Activated CD4-positive, alpha-beta T cell treated with anti-CD3 and anti-CD28 coated beads for 36 hours (primary cell): ENCODE measurements at regions not wholly inside any gene's neighbourhood (a gene's known extent, or its start where the extent isn't known, plus 50 kb on each side); places are given as distances from the start of the nearest gene placed in this dataset.
"Not testable (repeated sequence)": the region's sequence is repeated elsewhere in the genome, so short reads cannot be mapped to it uniquely, and the experiment has no call there.

Source experiments
- ATAC-seq: fragments of 200-7000 bp; cut with Tn5 transposase; one replicate; pipeline ENCODE4 v1.10.0; 2021; ENCODE audit warnings: mild to moderate bottlenecking, moderate library complexity
- CTCF ChIA-PET: fragments of 350-600 bp; sonication (Branson Sonifier 250); formaldehyde crosslinking; loops from one replicate; lab custom pipeline; 2021; ENCODE audit warnings: antibody characterized with exemption; lab: Charles Lee
- POLR2A ChIA-PET: fragments of 350-600 bp; sonication (Branson Sonifier 250); formaldehyde crosslinking; loops from one replicate; lab custom pipeline; 2021; ENCODE audit warnings: antibody characterized with exemption, inconsistent platforms; lab: Charles Lee
- DNase-seq: peaks from one replicate; pipeline ENCODE4 v3.0.0-alpha.2; 2020
- H3K27ac Mint-ChIP-seq: one replicate; pipeline ENCODE4 v1.8.0; 2021; ENCODE audit warnings: mixed read lengths
- H3K27me3 Mint-ChIP-seq: one replicate; pipeline ENCODE4 v1.8.0; 2021; ENCODE audit warnings: mixed read lengths
- H3K36me3 Mint-ChIP-seq: one replicate; pipeline ENCODE4 v1.8.0; 2021; ENCODE audit warnings: low read depth, mixed read lengths
- H3K4me1 Mint-ChIP-seq: one replicate; pipeline ENCODE4 v1.8.0; 2021; ENCODE audit warnings: mixed read lengths
- H3K4me3 Mint-ChIP-seq: one replicate; pipeline ENCODE4 v1.8.0; 2021; ENCODE audit warnings: mild to moderate bottlenecking, moderate library complexity, mixed read lengths
- H3K9me3 Mint-ChIP-seq: one replicate; pipeline ENCODE4 v1.8.0; 2021; ENCODE audit warnings: low read depth, mixed read lengths
- intact Hi-C, 2 experiments: fragments of 100-400 bp; cut with DNase I in 1 of 2; cut with micrococcal nuclease in 1 of 2; formaldehyde crosslinking; loops; one replicate each; pipeline versions ENCODE4 v1.14.2 to v1.15.1; 2022 to 2024; cut with DNase I, micrococcal nuclease

- no peaks in the 10 kb centered on the region for H3K27me3 Mint-ChIP-seq
- intact Hi-C loops = no loop called here
- no peaks in the 10 kb centered on the region for H3K4me1 Mint-ChIP-seq
- H3K4me3 Mint-ChIP-seq = no peak overlapping the region
- POLR2A ChIA-PET = no interaction called here
- H3K27ac Mint-ChIP-seq = no peak overlapping the region
- no peak for ATAC-seq
- no peak for DNase-seq
- CTCF ChIA-PET = no interaction called here
- no peaks in the 10 kb centered on the region for H3K9me3 Mint-ChIP-seq
- no peaks in the 10 kb centered on the region for H3K36me3 Mint-ChIP-seq
Measured at GRCh38 chr20:53804920-53805894, 211.6 kb upstream of the ZNF217 start.

GRCh38 chr20:53804308-53804707 lies 210.7 kb upstream of the ZNF217 start:
- CTCF ChIA-PET, ATAC-seq, intact Hi-C loops, H3K9me3 Mint-ChIP-seq, H3K27ac Mint-ChIP-seq, POLR2A ChIA-PET, H3K27me3 Mint-ChIP-seq, H3K4me1 Mint-ChIP-seq, H3K36me3 Mint-ChIP-seq, DNase-seq, H3K4me3 Mint-ChIP-seq: not testable (repeated sequence)

GRCh38 chr20:53803492-53804155 lies 210.0 kb upstream of the ZNF217 start:
- H3K4me1 Mint-ChIP-seq = no peaks in the 10 kb centered on the region
- H3K36me3 Mint-ChIP-seq = no peaks in the 10 kb centered on the region
- DNase-seq = no peak
- H3K27me3 Mint-ChIP-seq = no peaks in the 10 kb centered on the region
- ChIA-PET POLR2A (no interaction called here), CTCF (no interaction called here)
- no peak overlapping the region for H3K27ac Mint-ChIP-seq
- intact Hi-C loops = no loop called here
- no peaks in the 10 kb centered on the region for H3K9me3 Mint-ChIP-seq
- no peak overlapping the region for H3K4me3 Mint-ChIP-seq
- ATAC-seq = no peak

- CTCF ChIA-PET = no interaction called here
- no peaks in the 10 kb centered on the region for H3K4me1 Mint-ChIP-seq
- intact Hi-C loops = no loop called here
- H3K36me3 Mint-ChIP-seq = no peaks in the 10 kb centered on the region
- H3K9me3 Mint-ChIP-seq = no peaks in the 10 kb centered on the region
- DNase-seq (no peak), ATAC-seq (no peak)
- H3K27ac Mint-ChIP-seq = no peak overlapping the region
- H3K4me3 Mint-ChIP-seq = no peak overlapping the region
- no peaks in the 10 kb centered on the region for H3K27me3 Mint-ChIP-seq
- POLR2A ChIA-PET = no interaction called here
Measured at GRCh38 chr20:53801609-53802370, 208.2 kb upstream of the ZNF217 start.

- no peaks in the 10 kb centered on the region for H3K36me3 Mint-ChIP-seq
Measured at GRCh38 chr20:53800883-53801604, 207.4 kb upstream of the ZNF217 start.

GRCh38 chr20:53800418-53800817 lies 206.8 kb upstream of the ZNF217 start:
- DNase-seq = no peak
- ChIA-PET CTCF (interaction anchor here (0.6 kb wide), 1 partner anchor 873 kb away, joined by 4 read pairs; no protein-coding TSS in a partner anchor), POLR2A (no interaction called here)
- no peak for ATAC-seq
- intact Hi-C loops = no loop called here
- Mint-ChIP-seq H3K4me3 (no peak overlapping the region), H3K9me3 (no peaks in the 10 kb centered on the region), H3K4me1 (no peaks in the 10 kb centered on the region), H3K36me3 (no peaks in the 10 kb centered on the region), H3K27ac (no peak overlapping the region), H3K27me3 (no peaks in the 10 kb centered on the region)

More at GRCh38 chr20:53800883-53801604, 207.4 kb upstream of the ZNF217 start:
- ChIA-PET CTCF (interaction anchor here (0.6 kb wide), 1 partner anchor 874 kb away, joined by 4 read pairs; no protein-coding TSS in a partner anchor), POLR2A (no interaction called here)
- no peak overlapping the region for H3K4me3 Mint-ChIP-seq
- H3K27me3 Mint-ChIP-seq = no peaks in the 10 kb centered on the region
- no peaks in the 10 kb centered on the region for H3K4me1 Mint-ChIP-seq
- DNase-seq = no peak
- H3K9me3 Mint-ChIP-seq = no peaks in the 10 kb centered on the region
- no peak for ATAC-seq
- H3K27ac Mint-ChIP-seq = no peak overlapping the region
- intact Hi-C loops = no loop called here

GRCh38 chr20:53797085-53797484 lies 203.4 kb upstream of the ZNF217 start:
- no peak overlapping the region for H3K4me3 Mint-ChIP-seq

GRCh38 chr20:53795170-53795569 lies 201.5 kb upstream of the ZNF217 start:
- H3K4me1 Mint-ChIP-seq = peaks cover 10% of the 10 kb centered on the region
- H3K27ac Mint-ChIP-seq = no peak overlapping the region
- ChIA-PET POLR2A (no interaction called here), CTCF (interaction anchor here (1.2 kb wide), 1 partner anchor 45 kb away, joined by 3 read pairs; no protein-coding TSS in a partner anchor)
- H3K4me3 Mint-ChIP-seq = no peak overlapping the region
- DNase-seq (no peak), ATAC-seq (no peak)
- intact Hi-C loops = no loop called here
- H3K9me3 Mint-ChIP-seq = no peaks in the 10 kb centered on the region
- no peaks in the 10 kb centered on the region for H3K36me3 Mint-ChIP-seq
- H3K27me3 Mint-ChIP-seq = no peaks in the 10 kb centered on the region

More at GRCh38 chr20:53797085-53797484, 203.4 kb upstream of the ZNF217 start:
- no peak overlapping the region for H3K27ac Mint-ChIP-seq
- intact Hi-C loops = no loop called here
- ChIA-PET POLR2A (no interaction called here), CTCF (interaction anchor here (0.6 kb wide), 1 partner anchor 101 kb away, joined by 3 read pairs; no protein-coding TSS in a partner anchor)
- DNase-seq (no peak), ATAC-seq (no peak)
- H3K9me3 Mint-ChIP-seq = no peaks in the 10 kb centered on the region
- no peaks in the 10 kb centered on the region for H3K27me3 Mint-ChIP-seq
- no peaks in the 10 kb centered on the region for H3K36me3 Mint-ChIP-seq
- H3K4me1 Mint-ChIP-seq = no peaks in the 10 kb centered on the region

GRCh38 chr20:53794529-53795115 lies 201.0 kb upstream of the ZNF217 start:
- H3K9me3 Mint-ChIP-seq = no peaks in the 10 kb centered on the region
- ATAC-seq (no peak), DNase-seq (no peak)
- H3K27me3 Mint-ChIP-seq = no peaks in the 10 kb centered on the region
- no peak overlapping the region for H3K27ac Mint-ChIP-seq
- POLR2A ChIA-PET = interaction anchor here (0.7 to 1.0 kb wide), 2 partner anchors 13 to 17 kb away, joined by 3 to 4 read pairs; no protein-coding TSS in a partner anchor
- intact Hi-C loops = loop anchor here in 1 of 2 experiments (5.0 kb wide), 1 partner anchor 42 kb away; no protein-coding TSS in a partner anchor
- peaks cover 16% of the 10 kb centered on the region for H3K4me1 Mint-ChIP-seq
- H3K4me3 Mint-ChIP-seq = no peak overlapping the region
- CTCF ChIA-PET = interaction anchor here (1.2 kb wide), 1 partner anchor 45 kb away, joined by 3 read pairs; no protein-coding TSS in a partner anchor
- no peaks in the 10 kb centered on the region for H3K36me3 Mint-ChIP-seq

GRCh38 chr20:53793783-53794383 lies 200.2 kb upstream of the ZNF217 start:
- Mint-ChIP-seq H3K9me3 (no peaks in the 10 kb centered on the region), H3K27me3 (no peaks in the 10 kb centered on the region), H3K36me3 (no peaks in the 10 kb centered on the region), H3K27ac (no peak overlapping the region), H3K4me3 (no peak overlapping the region), H3K4me1 (peaks cover 22% of the 10 kb centered on the region)
- ChIA-PET POLR2A (interaction anchor here (1.0 kb wide), 1 partner anchor 13 kb away, joined by 4 read pairs; no protein-coding TSS in a partner anchor), CTCF (interaction anchor here (0.6 to 1.2 kb wide), 2 partner anchors 46 to 415 kb away, joined by 3 read pairs; no protein-coding TSS in a partner anchor)
- DNase-seq = no peak
- intact Hi-C loops = loop anchor here in 1 of 2 experiments (5.0 kb wide), 1 partner anchor 42 kb away; no protein-coding TSS in a partner anchor
- ATAC-seq = no peak
